ENCODE measurements at regions not wholly inside any gene's neighbourhood (a gene's known extent, or its start where the extent isn't known, plus 50 kb on each side); places are given as distances from the start of the nearest gene placed in this dataset.

DNA sequence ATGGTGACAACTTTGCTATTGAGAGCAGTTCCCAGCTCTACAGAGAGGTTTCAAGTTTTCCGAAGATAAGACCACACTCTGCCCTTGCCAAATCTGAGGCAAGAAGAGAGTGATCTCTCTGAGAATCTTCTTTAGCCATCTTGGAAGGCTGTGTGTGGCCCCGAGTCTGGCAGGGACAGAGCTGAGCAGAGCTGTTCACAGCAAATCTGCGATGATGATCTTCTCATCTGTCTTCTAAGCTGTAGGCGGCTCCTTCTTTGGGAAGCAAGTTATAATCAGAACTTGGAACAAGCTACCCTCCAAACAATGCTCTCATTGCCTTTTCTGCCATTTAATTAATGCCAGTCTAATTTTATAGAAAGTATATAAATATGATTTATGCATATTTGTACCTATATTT is 379.0 kb upstream of the MEF2C start:
- no peaks in the 10 kb centered on the region for H3K79me2 ChIP-seq
- no peak overlapping the region for H3K27ac ChIP-seq
- 89% methylated on average over 4 of the region's 4 CpGs for WGBS (ENCODE audit: low lambda C conversion rate, missing lambda C conversion rate)
- no peaks in the 10 kb centered on the region for H3K9me3 ChIP-seq (ENCODE audit: low read depth)
- H3K4me2 ChIP-seq, result no peak overlapping the region
- no peaks in the 10 kb centered on the region for H3K4me1 ChIP-seq (ENCODE audit: insufficient read depth)
- H3K9me2 ChIP-seq (replicated peaks; ENCODE audit: insufficient read depth), result no peaks in the 10 kb centered on the region
- no peaks in the 10 kb centered on the region for H3K27me3 ChIP-seq
- no peak overlapping the region for H2AFZ ChIP-seq
- TF ChIP-seq EZH2 (IDR thresholded peaks at IDR 0.05; ENCODE audit: borderline replicate concordance) (no peak), EZH2phosphoT487 (IDR thresholded peaks at IDR 0.05; ENCODE audit: low read depth, severe bottlenecking, unreplicated experiment) (no peak)
- TF ChIP-seq, protein P1, sequence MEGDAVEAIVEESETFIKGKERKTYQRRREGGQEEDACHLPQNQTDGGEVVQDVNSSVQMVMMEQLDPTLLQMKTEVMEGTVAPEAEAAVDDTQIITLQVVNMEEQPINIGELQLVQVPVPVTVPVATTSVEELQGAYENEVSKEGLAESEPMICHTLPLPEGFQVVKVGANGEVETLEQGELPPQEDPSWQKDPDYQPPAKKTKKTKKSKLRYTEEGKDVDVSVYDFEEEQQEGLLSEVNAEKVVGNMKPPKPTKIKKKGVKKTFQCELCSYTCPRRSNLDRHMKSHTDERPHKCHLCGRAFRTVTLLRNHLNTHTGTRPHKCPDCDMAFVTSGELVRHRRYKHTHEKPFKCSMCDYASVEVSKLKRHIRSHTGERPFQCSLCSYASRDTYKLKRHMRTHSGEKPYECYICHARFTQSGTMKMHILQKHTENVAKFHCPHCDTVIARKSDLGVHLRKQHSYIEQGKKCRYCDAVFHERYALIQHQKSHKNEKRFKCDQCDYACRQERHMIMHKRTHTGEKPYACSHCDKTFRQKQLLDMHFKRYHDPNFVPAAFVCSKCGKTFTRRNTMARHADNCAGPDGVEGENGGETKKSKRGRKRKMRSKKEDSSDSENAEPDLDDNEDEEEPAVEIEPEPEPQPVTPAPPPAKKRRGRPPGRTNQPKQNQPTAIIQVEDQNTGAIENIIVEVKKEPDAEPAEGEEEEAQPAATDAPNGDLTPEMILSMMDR (IDR thresholded peaks at IDR 0.05; ENCODE audit: poor library complexity), result no peak
- no peak overlapping the region for H3K4me3 ChIP-seq
- H3K36me3 ChIP-seq (replicated peaks; ENCODE audit: insufficient read depth, low read depth), result no peaks in the 10 kb centered on the region
- no peaks in the 10 kb centered on the region for H4K20me1 ChIP-seq (ENCODE audit: insufficient read depth, poor library complexity, severe bottlenecking)
- DNase-seq (ENCODE audit: low spot score), result no peak

GRCh38 chr5:89260254-89260653 is 377.3 kb upstream of the MEF2C start:
- Histone ChIP-seq H3K79me2 (no peaks in the 10 kb centered on the region), H3K27ac (no peak overlapping the region), H2AFZ (no peak overlapping the region), H4K20me1 (ENCODE audit: insufficient read depth, poor library complexity, severe bottlenecking) (no peaks in the 10 kb centered on the region), H3K4me3 (no peak overlapping the region), H3K9me2 (replicated peaks; ENCODE audit: insufficient read depth) (no peaks in the 10 kb centered on the region), H3K27me3 (no peaks in the 10 kb centered on the region), H3K4me2 (no peak overlapping the region), H3K4me1 (ENCODE audit: insufficient read depth) (no peaks in the 10 kb centered on the region), H3K36me3 (replicated peaks; ENCODE audit: insufficient read depth, low read depth) (no peaks in the 10 kb centered on the region), H3K9me3 (ENCODE audit: low read depth) (no peaks in the 10 kb centered on the region)
- DNase-seq (ENCODE audit: low spot score), result no peak
- TF ChIP-seq, protein P1 (IDR thresholded peaks at IDR 0.05; ENCODE audit: poor library complexity), result no peak
- no peak for TF ChIP-seq EZH2 (IDR thresholded peaks at IDR 0.05; ENCODE audit: borderline replicate concordance)
- WGBS (ENCODE audit: low lambda C conversion rate, missing lambda C conversion rate), result 78% methylated on average over 3 of the region's 3 CpGs

DNA sequence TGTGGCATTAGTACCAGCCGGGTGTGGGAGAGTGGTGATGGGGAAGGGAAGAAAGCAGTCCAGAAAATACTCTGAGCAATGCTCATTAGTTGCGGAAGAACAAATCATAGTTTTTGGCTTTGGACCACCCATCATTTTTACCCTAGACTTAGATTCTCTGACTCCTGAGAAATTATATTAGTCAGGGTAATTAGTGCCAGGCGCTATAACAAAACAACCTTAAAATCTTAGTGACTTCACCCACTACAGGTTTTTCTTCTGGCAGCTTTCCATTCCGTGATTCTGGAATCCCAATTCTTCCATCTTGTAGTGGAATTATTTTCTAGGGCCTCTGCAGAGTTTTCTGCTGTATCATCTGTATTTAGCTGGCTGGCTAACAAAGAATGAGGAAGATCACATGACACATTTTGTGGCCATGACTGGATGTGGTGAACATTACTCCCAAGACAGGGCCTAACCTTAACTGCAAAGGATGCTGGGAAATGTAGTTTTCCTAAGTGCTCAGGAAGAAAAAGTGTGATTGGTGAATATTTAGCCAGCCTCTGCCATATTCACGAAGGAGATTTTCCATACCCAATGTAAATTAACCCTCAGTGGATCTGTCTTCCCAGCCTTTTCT is 373.0 kb upstream of the MEF2C start:
- Histone ChIP-seq H3K79me2 (no peaks in the 10 kb centered on the region), H3K4me3 (no peak overlapping the region), H3K36me3 (replicated peaks; ENCODE audit: insufficient read depth, low read depth) (no peaks in the 10 kb centered on the region), H3K4me2 (no peak overlapping the region), H4K20me1 (ENCODE audit: insufficient read depth, poor library complexity, severe bottlenecking) (no peaks in the 10 kb centered on the region), H3K4me1 (ENCODE audit: insufficient read depth) (peaks cover 5% of the 10 kb centered on the region), H3K27ac (no peak overlapping the region), H3K27me3 (no peaks in the 10 kb centered on the region), H3K9me3 (ENCODE audit: low read depth) (no peaks in the 10 kb centered on the region), H3K9me2 (replicated peaks; ENCODE audit: insufficient read depth) (no peaks in the 10 kb centered on the region), H2AFZ (no peak overlapping the region)
- TF ChIP-seq EZH2phosphoT487 (IDR thresholded peaks at IDR 0.05; ENCODE audit: low read depth, severe bottlenecking, unreplicated experiment) (no peak), EZH2 (IDR thresholded peaks at IDR 0.05; ENCODE audit: borderline replicate concordance) (no peak)
- TF ChIP-seq, protein P1 (IDR thresholded peaks at IDR 0.05; ENCODE audit: poor library complexity), result no peak
- DNase-seq (ENCODE audit: low spot score), result peak; percentile 39
- 88% methylated on average over 5 of the region's 5 CpGs for WGBS (ENCODE audit: low lambda C conversion rate, missing lambda C conversion rate)
